ENCODE measurements at regions not wholly inside any gene's neighbourhood (a gene's known extent, or its start where the extent isn't known, plus 50 kb on each side); places are given as distances from the start of the nearest gene placed in this dataset.
"Not testable (repeated sequence)": the region's sequence is repeated elsewhere in the genome, so short reads cannot be mapped to it uniquely, and the experiment has no call there.

DNA sequence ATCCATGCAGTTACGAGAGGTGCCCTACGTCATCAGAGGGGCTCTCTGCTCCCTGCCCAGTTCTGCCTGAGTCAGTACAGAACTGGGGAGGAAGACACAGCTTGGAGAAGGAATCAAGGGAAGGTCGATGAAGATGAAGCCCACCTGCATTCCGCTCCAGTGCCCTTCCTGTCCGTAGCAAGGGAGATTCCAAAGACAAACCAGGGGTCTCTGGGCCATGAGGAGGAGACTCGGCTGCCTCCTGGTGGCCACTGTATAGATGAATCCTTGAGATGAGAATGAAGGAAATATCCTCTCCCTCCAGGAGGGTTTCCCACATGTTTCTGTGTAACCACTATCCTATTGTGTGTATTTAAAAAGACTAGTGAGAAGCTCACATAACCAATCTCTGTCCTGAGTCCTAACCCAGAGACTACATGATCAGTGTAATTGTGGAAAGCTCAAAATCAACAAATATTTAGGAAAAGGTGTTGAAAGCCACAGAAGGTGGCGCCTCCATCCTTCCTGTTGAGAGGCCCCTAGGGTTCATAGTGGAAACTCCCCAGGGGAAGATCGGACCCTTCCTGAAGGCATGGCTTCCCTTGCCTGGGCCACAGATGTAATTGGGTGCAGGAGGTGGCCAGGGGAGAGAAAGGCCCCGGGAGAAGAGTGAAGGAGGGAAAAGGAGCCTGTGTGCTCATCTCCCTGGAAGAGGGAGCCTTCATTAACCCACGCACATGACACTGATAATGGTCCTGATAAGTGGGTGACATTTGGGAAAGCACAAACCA lies 67.0 kb upstream of the LYZL2 start:
- H3K27me3 ChIP-seq (ENCODE audit: control insufficient read depth, insufficient read depth, low read length); DNase-seq (ENCODE audit: low read depth in 4 of 6, low spot score in 6 of 6); H3K4me1 ChIP-seq (ENCODE audit: control insufficient read depth, insufficient read depth, low read length); H3K4me3 ChIP-seq (ENCODE audit: low read depth, low read length); H3K27ac ChIP-seq (ENCODE audit: low read depth, low read length); H3K9me3 ChIP-seq (ENCODE audit: control insufficient read depth, insufficient read depth, low read length); H3K36me3 ChIP-seq (ENCODE audit: control insufficient read depth, insufficient read depth, low read length): not testable (repeated sequence)
- 76% methylated on average over 4 of the region's 10 CpGs for WGBS (ENCODE audit: insufficient coverage)

- H3K4me1 ChIP-seq (ENCODE audit: control insufficient read depth, insufficient read depth, low read length); H3K27ac ChIP-seq (ENCODE audit: low read depth, low read length); H3K36me3 ChIP-seq (ENCODE audit: control insufficient read depth, insufficient read depth, low read length); H3K9me3 ChIP-seq (ENCODE audit: control insufficient read depth, insufficient read depth, low read length); H3K27me3 ChIP-seq (ENCODE audit: control insufficient read depth, insufficient read depth, low read length); H3K4me3 ChIP-seq (ENCODE audit: low read depth, low read length); DNase-seq (ENCODE audit: low read depth in 4 of 6, low spot score in 6 of 6): not testable (repeated sequence)
- 91% methylated on average over 7 of the region's 18 CpGs for WGBS (ENCODE audit: insufficient coverage)
Observed at GRCh38 chr10:30695481-30696236, 66.1 kb upstream of the LYZL2 start.

- no peak overlapping the region for H3K4me3 ChIP-seq (ENCODE audit: low read depth, low read length)
- H3K4me1 ChIP-seq (ENCODE audit: control insufficient read depth, insufficient read depth, low read length): no peaks in the 10 kb centered on the region
- no peaks in the 10 kb centered on the region for H3K9me3 ChIP-seq (ENCODE audit: control insufficient read depth, insufficient read depth, low read length)
- H3K27me3 ChIP-seq (ENCODE audit: control insufficient read depth, insufficient read depth, low read length): no peaks in the 10 kb centered on the region
- no peak overlapping the region for H3K27ac ChIP-seq (ENCODE audit: low read depth, low read length)
- H3K36me3 ChIP-seq (ENCODE audit: control insufficient read depth, insufficient read depth, low read length): no peaks in the 10 kb centered on the region
- no peak for DNase-seq (ENCODE audit: low read depth in 4 of 6, low spot score in 6 of 6)
- WGBS (ENCODE audit: insufficient coverage): 100% methylated on average over 1 of the region's 6 CpGs
Observed at GRCh38 chr10:30694518-30695228, 65.1 kb upstream of the LYZL2 start.

- no peak for DNase-seq (ENCODE audit: low read depth in 4 of 6, low spot score in 6 of 6)
- 87% methylated on average over 7 of the region's 13 CpGs for WGBS (ENCODE audit: insufficient coverage)
Observed at GRCh38 chr10:30691639-30692015, 62.1 kb upstream of the LYZL2 start.

GRCh38 chr10:30690948-30691638 lies 61.5 kb upstream of the LYZL2 start:
- H3K4me3 ChIP-seq (ENCODE audit: low read depth, low read length); H3K9me3 ChIP-seq (ENCODE audit: control insufficient read depth, insufficient read depth, low read length); H3K4me1 ChIP-seq (ENCODE audit: control insufficient read depth, insufficient read depth, low read length); H3K27ac ChIP-seq (ENCODE audit: low read depth, low read length); H3K27me3 ChIP-seq (ENCODE audit: control insufficient read depth, insufficient read depth, low read length); H3K36me3 ChIP-seq (ENCODE audit: control insufficient read depth, insufficient read depth, low read length); DNase-seq (ENCODE audit: low read depth in 4 of 6, low spot score in 6 of 6): not testable (repeated sequence)
- 87% methylated on average over 14 of the region's 24 CpGs for WGBS (ENCODE audit: insufficient coverage)

More at GRCh38 chr10:30691639-30692015, 62.1 kb upstream of the LYZL2 start:
- Histone ChIP-seq H3K27me3 (ENCODE audit: control insufficient read depth, insufficient read depth, low read length) (no peaks in the 10 kb centered on the region), H3K36me3 (ENCODE audit: control insufficient read depth, insufficient read depth, low read length) (no peaks in the 10 kb centered on the region), H3K27ac (ENCODE audit: low read depth, low read length) (no peak overlapping the region), H3K4me1 (ENCODE audit: control insufficient read depth, insufficient read depth, low read length) (no peaks in the 10 kb centered on the region), H3K9me3 (ENCODE audit: control insufficient read depth, insufficient read depth, low read length) (no peaks in the 10 kb centered on the region), H3K4me3 (ENCODE audit: low read depth, low read length) (no peak overlapping the region)

- no peak overlapping the region for H3K4me3 ChIP-seq (ENCODE audit: low read depth, low read length)
- no peaks in the 10 kb centered on the region for H3K9me3 ChIP-seq (ENCODE audit: control insufficient read depth, insufficient read depth, low read length)
- DNase-seq (ENCODE audit: low read depth in 4 of 6, low spot score in 6 of 6): no peak
- WGBS (ENCODE audit: insufficient coverage): 83% methylated on average over 4 of the region's 4 CpGs
- no peaks in the 10 kb centered on the region for H3K4me1 ChIP-seq (ENCODE audit: control insufficient read depth, insufficient read depth, low read length)
- H3K27ac ChIP-seq (ENCODE audit: low read depth, low read length): no peak overlapping the region
- H3K36me3 ChIP-seq (ENCODE audit: control insufficient read depth, insufficient read depth, low read length): no peaks in the 10 kb centered on the region
- no peaks in the 10 kb centered on the region for H3K27me3 ChIP-seq (ENCODE audit: control insufficient read depth, insufficient read depth, low read length)
Observed at GRCh38 chr10:30688456-30688855, 58.9 kb upstream of the LYZL2 start.

GRCh38 chr10:30687698-30688213 lies 58.2 kb upstream of the LYZL2 start:
- Histone ChIP-seq H3K36me3 (ENCODE audit: control insufficient read depth, insufficient read depth, low read length) (no peaks in the 10 kb centered on the region), H3K4me1 (ENCODE audit: control insufficient read depth, insufficient read depth, low read length) (no peaks in the 10 kb centered on the region), H3K27ac (ENCODE audit: low read depth, low read length) (no peak overlapping the region), H3K9me3 (ENCODE audit: control insufficient read depth, insufficient read depth, low read length) (no peaks in the 10 kb centered on the region), H3K27me3 (ENCODE audit: control insufficient read depth, insufficient read depth, low read length) (no peaks in the 10 kb centered on the region), H3K4me3 (ENCODE audit: low read depth, low read length) (no peak overlapping the region)
- DNase-seq (ENCODE audit: low read depth in 4 of 6, low spot score in 6 of 6): peak in 5 of 6 donors; percentile 57 to 96 (median 74)
- 0% methylated on average over 5 of the region's 7 CpGs for WGBS (ENCODE audit: insufficient coverage)

DNA sequence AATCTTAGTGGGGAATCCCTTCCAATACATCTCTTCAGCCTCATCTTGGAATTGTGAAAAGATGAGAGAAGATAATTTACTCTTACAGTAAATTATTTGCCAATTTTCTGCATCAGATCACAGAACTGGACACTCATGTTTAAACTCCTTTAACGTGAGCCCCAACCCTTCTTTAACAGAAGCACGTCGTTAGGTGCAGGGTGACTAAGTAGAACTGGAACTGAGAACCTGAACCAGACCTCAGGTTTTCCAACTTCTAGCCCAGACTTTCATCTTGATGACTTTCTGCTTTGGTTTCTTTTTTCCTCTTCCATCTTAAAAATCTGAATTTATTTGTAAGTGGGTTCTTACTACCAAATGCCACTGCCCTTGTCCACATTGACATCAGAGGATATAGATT lies 57.2 kb upstream of the LYZL2 start:
- no peak for DNase-seq (ENCODE audit: low read depth in 4 of 6, low spot score in 6 of 6)
- no peaks in the 10 kb centered on the region for H3K36me3 ChIP-seq (ENCODE audit: control insufficient read depth, insufficient read depth, low read length)
- no CpG with 5 or more reads among the region's 3 CpGs for WGBS (ENCODE audit: insufficient coverage)
- no peak overlapping the region for H3K27ac ChIP-seq (ENCODE audit: low read depth, low read length)
- H3K4me3 ChIP-seq (ENCODE audit: low read depth, low read length): no peak overlapping the region
- no peaks in the 10 kb centered on the region for H3K4me1 ChIP-seq (ENCODE audit: control insufficient read depth, insufficient read depth, low read length)
- H3K9me3 ChIP-seq (ENCODE audit: control insufficient read depth, insufficient read depth, low read length): no peaks in the 10 kb centered on the region
- H3K27me3 ChIP-seq (ENCODE audit: control insufficient read depth, insufficient read depth, low read length): no peaks in the 10 kb centered on the region

DNA sequence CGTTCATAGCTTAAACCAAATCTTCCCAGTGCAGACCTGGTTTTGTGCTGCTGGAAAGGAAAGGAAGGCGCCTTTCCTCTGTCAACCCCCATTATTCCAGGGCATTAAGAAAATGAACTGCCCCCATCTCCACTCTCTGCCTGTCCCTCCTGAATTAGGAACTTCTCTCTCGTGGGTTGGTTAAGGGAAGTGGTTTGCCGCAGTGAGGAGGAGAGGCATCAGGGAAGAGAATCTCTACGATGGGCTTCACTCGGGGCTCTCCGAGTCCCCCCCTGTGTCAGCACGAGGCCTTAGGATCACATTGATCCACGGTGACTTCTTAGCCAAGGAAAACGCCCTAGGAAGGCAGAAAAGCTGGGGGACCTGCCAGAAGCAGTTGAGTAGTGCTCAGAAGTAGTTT lies 53.9 kb upstream of the LYZL2 start:
- 92% methylated on average over 7 of the region's 10 CpGs for WGBS (ENCODE audit: insufficient coverage)
- Histone ChIP-seq H3K27me3 (ENCODE audit: control insufficient read depth, insufficient read depth, low read length) (no peaks in the 10 kb centered on the region), H3K4me3 (ENCODE audit: low read depth, low read length) (no peak overlapping the region), H3K27ac (ENCODE audit: low read depth, low read length) (no peak overlapping the region), H3K36me3 (ENCODE audit: control insufficient read depth, insufficient read depth, low read length) (no peaks in the 10 kb centered on the region), H3K9me3 (ENCODE audit: control insufficient read depth, insufficient read depth, low read length) (no peaks in the 10 kb centered on the region), H3K4me1 (ENCODE audit: control insufficient read depth, insufficient read depth, low read length) (no peaks in the 10 kb centered on the region)
- no peak for DNase-seq (ENCODE audit: low read depth in 4 of 6, low spot score in 6 of 6)
